ENCODE measurements at regions not wholly inside any gene's neighbourhood (a gene's known extent, or its start where the extent isn't known, plus 50 kb on each side); places are given as distances from the start of the nearest gene placed in this dataset.
A peak's percentile ranks its signal among the peaks of the same experiment; 100 is the strongest.
"Not testable (repeated sequence)": the region's sequence is repeated elsewhere in the genome, so short reads cannot be mapped to it uniquely, and the experiment has no call there.

DNA sequence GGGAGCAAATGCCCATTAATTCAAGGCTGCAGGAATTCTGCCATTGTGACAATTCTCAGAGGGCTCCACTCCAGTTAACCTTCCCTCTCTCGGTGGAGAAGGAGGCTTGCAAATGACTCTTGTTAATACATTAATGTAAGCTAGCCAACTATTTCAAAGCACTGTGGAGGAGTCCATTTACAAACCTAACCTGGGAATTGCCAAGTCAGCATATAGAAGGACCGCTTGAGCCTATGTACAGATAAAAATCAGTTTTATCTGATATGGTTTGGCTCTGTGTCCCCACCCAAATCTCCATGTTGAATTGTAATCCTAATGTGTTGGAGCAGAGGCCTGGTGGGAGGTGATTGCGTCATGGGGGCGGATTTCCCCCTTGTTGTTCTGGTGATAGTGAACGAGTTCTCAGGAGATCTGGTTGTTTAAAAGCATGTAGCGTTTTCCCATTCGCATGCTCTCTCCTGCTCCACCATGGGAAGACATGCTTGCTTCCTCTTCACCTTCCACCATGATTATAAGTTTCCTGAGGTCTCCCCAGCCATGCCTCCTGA is 366.7 kb downstream of the LRATD1 start:
- DNase-seq (no peak), FAIRE-seq (no peak)
- Histone ChIP-seq H3K4me1 (ENCODE audit: control insufficient read depth in 2 of 3, insufficient read depth in 2 of 3, low read depth in 1 of 3, low read length in 3 of 3) (no peaks in the 10 kb centered on the region), H3K27ac (ENCODE audit: low read depth in 2 of 2, low read length in 2 of 2) (no peak overlapping the region), H3K9ac (ENCODE audit: low read length in 3 of 3) (no peak overlapping the region), H3K4me3 (ENCODE audit: low read length in 3 of 3) (no peak overlapping the region), H3K9me3 (ENCODE audit: control insufficient read depth in 2 of 3, insufficient read depth in 1 of 3, low read length in 3 of 3) (peaks cover 0 to 2% (median 0%) of the 10 kb centered on the region in 3 donors), H3K27me3 (ENCODE audit: control insufficient read depth, insufficient read depth, low read length) (no peaks in the 10 kb centered on the region), H3K36me3 (ENCODE audit: control insufficient read depth in 2 of 3, insufficient read depth in 3 of 3, low read length in 3 of 3) (no peaks in the 10 kb centered on the region)
- TF ChIP-seq, protein P1, sequence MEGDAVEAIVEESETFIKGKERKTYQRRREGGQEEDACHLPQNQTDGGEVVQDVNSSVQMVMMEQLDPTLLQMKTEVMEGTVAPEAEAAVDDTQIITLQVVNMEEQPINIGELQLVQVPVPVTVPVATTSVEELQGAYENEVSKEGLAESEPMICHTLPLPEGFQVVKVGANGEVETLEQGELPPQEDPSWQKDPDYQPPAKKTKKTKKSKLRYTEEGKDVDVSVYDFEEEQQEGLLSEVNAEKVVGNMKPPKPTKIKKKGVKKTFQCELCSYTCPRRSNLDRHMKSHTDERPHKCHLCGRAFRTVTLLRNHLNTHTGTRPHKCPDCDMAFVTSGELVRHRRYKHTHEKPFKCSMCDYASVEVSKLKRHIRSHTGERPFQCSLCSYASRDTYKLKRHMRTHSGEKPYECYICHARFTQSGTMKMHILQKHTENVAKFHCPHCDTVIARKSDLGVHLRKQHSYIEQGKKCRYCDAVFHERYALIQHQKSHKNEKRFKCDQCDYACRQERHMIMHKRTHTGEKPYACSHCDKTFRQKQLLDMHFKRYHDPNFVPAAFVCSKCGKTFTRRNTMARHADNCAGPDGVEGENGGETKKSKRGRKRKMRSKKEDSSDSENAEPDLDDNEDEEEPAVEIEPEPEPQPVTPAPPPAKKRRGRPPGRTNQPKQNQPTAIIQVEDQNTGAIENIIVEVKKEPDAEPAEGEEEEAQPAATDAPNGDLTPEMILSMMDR (IDR thresholded peaks at IDR 0.05; ENCODE audit: borderline replicate concordance, extremely low read depth, insufficient read depth), result no peak
- intact Hi-C loops (cut with DNase I), result no loop called here

DNA sequence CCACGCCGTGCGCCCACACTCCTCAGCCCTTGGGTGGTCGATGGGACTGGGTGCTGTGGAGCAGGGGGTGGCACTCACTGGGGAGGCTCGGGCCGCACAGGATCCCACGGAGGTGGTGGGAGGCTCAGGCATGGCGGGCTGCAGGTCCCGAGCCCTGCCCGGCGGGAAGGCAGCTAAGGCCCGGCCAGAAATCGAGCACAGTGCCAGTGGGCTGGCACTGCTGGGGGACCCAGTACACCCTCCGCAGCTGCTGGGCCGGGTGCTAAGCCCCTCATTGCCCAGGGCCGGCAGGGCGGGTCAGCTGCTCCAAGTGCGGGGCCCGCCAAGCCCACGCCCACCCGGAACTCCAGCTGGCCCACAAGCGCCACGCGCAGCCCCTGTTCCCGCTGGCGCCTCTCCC is 370.0 kb downstream of the LRATD1 start:
- H3K9ac ChIP-seq (ENCODE audit: low read length in 3 of 3); H3K27ac ChIP-seq (ENCODE audit: low read depth in 2 of 2, low read length in 2 of 2); H3K27me3 ChIP-seq (ENCODE audit: control insufficient read depth, insufficient read depth, low read length); FAIRE-seq; H3K36me3 ChIP-seq (ENCODE audit: control insufficient read depth in 2 of 3, insufficient read depth in 3 of 3, low read length in 3 of 3); intact Hi-C loops (cut with DNase I); H3K4me1 ChIP-seq (ENCODE audit: control insufficient read depth in 2 of 3, insufficient read depth in 2 of 3, low read depth in 1 of 3, low read length in 3 of 3); H3K9me3 ChIP-seq (ENCODE audit: control insufficient read depth in 2 of 3, insufficient read depth in 1 of 3, low read length in 3 of 3); H3K4me3 ChIP-seq (ENCODE audit: low read length in 3 of 3): not testable (repeated sequence)
- peak in 1 of 5 donors; percentile 69 for DNase-seq

DNA sequence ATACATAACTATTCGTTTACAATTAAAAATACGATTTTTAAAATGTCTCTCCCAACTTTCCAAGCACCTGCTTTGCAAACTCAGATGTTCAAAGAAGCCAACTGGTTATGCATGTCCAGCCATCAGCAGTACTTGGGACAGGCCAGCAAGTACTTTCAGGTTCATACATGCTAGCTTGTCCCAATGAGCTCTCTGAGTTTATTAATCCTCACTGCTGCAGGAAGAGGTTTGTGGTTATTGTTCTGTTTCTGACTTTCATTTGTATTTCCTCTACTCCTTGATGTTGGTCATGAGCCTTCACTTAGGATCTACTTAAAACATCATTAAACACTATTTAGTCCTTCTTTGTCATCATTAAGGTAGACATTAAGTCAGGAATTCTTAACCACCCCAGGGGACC is 374.1 kb downstream of the LRATD1 start:
- TF ChIP-seq, protein P1 (IDR thresholded peaks at IDR 0.05; ENCODE audit: borderline replicate concordance, extremely low read depth, insufficient read depth), result no peak
- Histone ChIP-seq H3K36me3 (ENCODE audit: control insufficient read depth in 2 of 3, insufficient read depth in 3 of 3, low read length in 3 of 3) (no peaks in the 10 kb centered on the region), H3K27ac (ENCODE audit: low read depth in 2 of 2, low read length in 2 of 2) (no peak overlapping the region), H3K9me3 (ENCODE audit: control insufficient read depth in 2 of 3, insufficient read depth in 1 of 3, low read length in 3 of 3) (no peaks in the 10 kb centered on the region), H3K4me3 (ENCODE audit: low read length in 3 of 3) (no peak overlapping the region), H3K27me3 (ENCODE audit: control insufficient read depth, insufficient read depth, low read length) (no peaks in the 10 kb centered on the region), H3K4me1 (ENCODE audit: control insufficient read depth in 2 of 3, insufficient read depth in 2 of 3, low read depth in 1 of 3, low read length in 3 of 3) (no peaks in the 10 kb centered on the region), H3K9ac (ENCODE audit: low read length in 3 of 3) (no peak overlapping the region)
- intact Hi-C loops (cut with DNase I), result no loop called here
- FAIRE-seq, result no peak
- DNase-seq, result no peak

DNA sequence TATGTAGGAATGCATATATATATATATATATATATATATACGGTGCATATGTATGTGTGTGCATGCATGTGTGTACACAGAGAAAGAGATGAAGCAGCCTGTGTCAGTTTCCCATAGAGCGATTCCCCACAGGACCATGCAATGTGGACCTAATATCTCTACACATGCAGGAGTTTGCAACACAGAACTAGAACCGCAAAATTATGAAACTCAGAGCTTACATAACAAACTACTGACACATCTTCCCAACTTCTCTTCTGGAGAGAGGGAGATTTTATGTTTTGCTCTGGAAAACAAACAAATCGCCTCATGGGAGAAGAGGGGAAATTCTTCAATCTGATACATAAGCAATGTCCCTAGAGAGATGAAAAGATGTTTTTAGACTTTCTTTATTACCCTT is 377.2 kb downstream of the LRATD1 start:
- Histone ChIP-seq H3K4me1 (ENCODE audit: control insufficient read depth in 2 of 3, insufficient read depth in 2 of 3, low read depth in 1 of 3, low read length in 3 of 3) (no peaks in the 10 kb centered on the region), H3K27me3 (ENCODE audit: control insufficient read depth, insufficient read depth, low read length) (no peaks in the 10 kb centered on the region), H3K27ac (ENCODE audit: low read depth in 2 of 2, low read length in 2 of 2) (no peak overlapping the region), H3K9me3 (ENCODE audit: control insufficient read depth in 2 of 3, insufficient read depth in 1 of 3, low read length in 3 of 3) (no peaks in the 10 kb centered on the region), H3K36me3 (ENCODE audit: control insufficient read depth in 2 of 3, insufficient read depth in 3 of 3, low read length in 3 of 3) (no peaks in the 10 kb centered on the region), H3K9ac (ENCODE audit: low read length in 3 of 3) (no peak overlapping the region), H3K4me3 (ENCODE audit: low read length in 3 of 3) (no peak overlapping the region)
- DNase-seq (no peak), FAIRE-seq (no peak)
- TF ChIP-seq, protein P1 (IDR thresholded peaks at IDR 0.05; ENCODE audit: borderline replicate concordance, extremely low read depth, insufficient read depth), result no peak
- intact Hi-C loops (cut with DNase I), result no loop called here
